Endothelial cell of umbilical vein (primary cell): ENCODE measurements at regions not wholly inside any gene's neighbourhood (a gene's known extent, or its start where the extent isn't known, plus 50 kb on each side); places are given as distances from the start of the nearest gene placed in this dataset.

ENCODE experiments used
- POLR2A ChIP-seq: IDR thresholded peaks from 2 replicates; pipeline ENCODE4 v1.6.1; 2012; ENCODE audit warnings: low read depth, mild to moderate bottlenecking, control low read depth, low read length
- TF ChIP-seq, protein P1 (sequence below), 2 donors: IDR thresholded peaks; 1 replicate in 1 of 2; 2 replicates in 1 of 2; pipeline ENCODE4 v1.5.1; 2011; ENCODE audit warnings: low read length in 2 of 2, mild to moderate bottlenecking in 2 of 2, moderate library complexity in 2 of 2, control low read depth in 1 of 2, inconsistent platforms in 1 of 2, low read depth in 1 of 2; ENCODE audit not compliant: insufficient read depth in 1 of 2; ENCODE audit errors: extremely low read depth in 1 of 2

DNA sequence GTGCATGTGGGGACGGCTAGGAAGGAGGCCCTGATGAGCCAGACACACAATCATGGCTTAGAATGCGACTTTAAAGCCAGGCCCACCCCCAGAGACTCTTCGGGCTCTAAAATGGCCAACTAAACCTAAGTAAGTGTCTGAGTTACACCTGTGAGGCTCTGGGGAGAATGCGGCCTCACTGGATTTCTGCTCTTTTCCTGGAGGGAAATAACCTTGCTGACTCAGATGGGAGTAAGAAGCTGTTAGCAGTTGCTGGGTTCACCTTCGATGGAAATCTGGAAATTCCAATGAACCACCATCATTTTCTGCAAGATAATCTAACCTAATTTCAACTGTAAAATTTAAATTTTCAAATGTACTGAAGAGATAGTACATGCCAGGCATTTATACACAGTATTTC is 97.6 kb upstream of the MAML3 start:
- TF ChIP-seq, protein P1, sequence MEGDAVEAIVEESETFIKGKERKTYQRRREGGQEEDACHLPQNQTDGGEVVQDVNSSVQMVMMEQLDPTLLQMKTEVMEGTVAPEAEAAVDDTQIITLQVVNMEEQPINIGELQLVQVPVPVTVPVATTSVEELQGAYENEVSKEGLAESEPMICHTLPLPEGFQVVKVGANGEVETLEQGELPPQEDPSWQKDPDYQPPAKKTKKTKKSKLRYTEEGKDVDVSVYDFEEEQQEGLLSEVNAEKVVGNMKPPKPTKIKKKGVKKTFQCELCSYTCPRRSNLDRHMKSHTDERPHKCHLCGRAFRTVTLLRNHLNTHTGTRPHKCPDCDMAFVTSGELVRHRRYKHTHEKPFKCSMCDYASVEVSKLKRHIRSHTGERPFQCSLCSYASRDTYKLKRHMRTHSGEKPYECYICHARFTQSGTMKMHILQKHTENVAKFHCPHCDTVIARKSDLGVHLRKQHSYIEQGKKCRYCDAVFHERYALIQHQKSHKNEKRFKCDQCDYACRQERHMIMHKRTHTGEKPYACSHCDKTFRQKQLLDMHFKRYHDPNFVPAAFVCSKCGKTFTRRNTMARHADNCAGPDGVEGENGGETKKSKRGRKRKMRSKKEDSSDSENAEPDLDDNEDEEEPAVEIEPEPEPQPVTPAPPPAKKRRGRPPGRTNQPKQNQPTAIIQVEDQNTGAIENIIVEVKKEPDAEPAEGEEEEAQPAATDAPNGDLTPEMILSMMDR (IDR thresholded peaks at IDR 0.05; ENCODE audit: extremely low read depth in 1 of 2, insufficient read depth in 1 of 2, low read depth in 1 of 2, low read length in 2 of 2): no peak
- no peak for TF ChIP-seq POLR2A
